Endothelial cell of umbilical vein (primary cell): ENCODE measurements at regions not wholly inside any gene's neighbourhood (a gene's known extent, or its start where the extent isn't known, plus 50 kb on each side); places are given as distances from the start of the nearest gene placed in this dataset.

Source experiments
- BruUV-seq: library from RNA; stranded (reverse); fragments of 400-500 nt; replicated peaks from 2 replicates; lab custom pipeline; 2021; lab: Mats Ljungman, UMichigan
- CTCF ChIA-PET: fragments of 300-600, 350-600 bp; sonication (Branson Sonifier 250); formaldehyde crosslinking; loops from one replicate; lab custom pipeline; 2021; ENCODE audit warnings: antibody characterized with exemption, inconsistent platforms; lab: Charles Lee
- POLR2A ChIA-PET: fragments of 300-600, 350-600 bp; sonication (Branson Sonifier 250); formaldehyde crosslinking; loops from one replicate; lab custom pipeline; 2021; ENCODE audit warnings: antibody characterized with exemption, inconsistent platforms; lab: Charles Lee
- DNase-seq: peaks from one replicate; pipeline ENCODE4 v3.0.0-alpha.2; 2011; ENCODE audit warnings: low read depth, low spot score
- FAIRE-seq: peaks from 2 replicates; lab custom pipeline; 2011; peaks lifted over from hg19 to GRCh38; lab: Jason Lieb, UNC
- H2AFZ ChIP-seq: 2 replicates; pipeline ENCODE4 v1.6.0; 2012; ENCODE audit warnings: low read depth, low read length, control low read depth, inconsistent platforms
- H3K27ac ChIP-seq: 2 replicates; pipeline ENCODE4 v1.5.1; 2011; ENCODE audit warnings: low read depth, mild to moderate bottlenecking, control low read depth, low read length, moderate library complexity; ENCODE audit not compliant: insufficient read depth
- H3K27me3 ChIP-seq, 2 experiments: 2 replicates each; pipeline versions ENCODE4 v1.6.0 to v1.6.1; 2011; ENCODE audit warnings: low read length in 2 of 2, mixed read lengths in 1 of 2; ENCODE audit not compliant: control insufficient read depth in 2 of 2, insufficient read depth in 2 of 2
- H3K36me3 ChIP-seq, 2 experiments: 2 replicates in 1 of 2; 3 replicates in 1 of 2; pipeline ENCODE4 v1.5.1; 2011; ENCODE audit warnings: low read length in 2 of 2, mild to moderate bottlenecking in 1 of 2, moderate library complexity in 1 of 2; ENCODE audit not compliant: control insufficient read depth in 2 of 2, insufficient read depth in 2 of 2; ENCODE audit errors: extremely low read depth in 1 of 2
- H3K4me1 ChIP-seq: 3 replicates; pipeline ENCODE4 v1.5.1; 2011; ENCODE audit warnings: mild to moderate bottlenecking, low read length; ENCODE audit not compliant: control insufficient read depth, insufficient read depth; ENCODE audit errors: extremely low read depth
- H3K4me2 ChIP-seq: 2 replicates; pipeline ENCODE4 v1.6.1; 2011; ENCODE audit warnings: low read length, control low read depth, mixed read lengths; ENCODE audit not compliant: insufficient read depth
- H3K4me3 ChIP-seq, 3 experiments: fragments of 200-600 bp in 1 of 3; sonication (generic), shearing (Covaris generic) in 1 of 3; replicated peaks in 1 of 3; 2 replicates each; pipeline ENCODE4 v1.5.1; 2011 to 2016; ENCODE audit warnings: control low read depth in 3 of 3, low read length in 3 of 3, mild to moderate bottlenecking in 2 of 3, inconsistent platforms in 1 of 3, low read depth in 1 of 3, moderate library complexity in 1 of 3; ENCODE audit not compliant: insufficient read depth in 1 of 3
- H3K79me2 ChIP-seq: 2 replicates; pipeline ENCODE4 v1.6.0; 2012; ENCODE audit warnings: low read length, inconsistent platforms; ENCODE audit not compliant: control insufficient read depth, insufficient read depth
- H3K9ac ChIP-seq: replicated peaks from 2 replicates; pipeline ENCODE3; 2011; ENCODE audit warnings: low read length, control low read depth; ENCODE audit not compliant: insufficient read depth; ENCODE audit errors: extremely low read depth
- H3K9me1 ChIP-seq: replicated peaks from 3 replicates; pipeline ENCODE4 v1.6.0; 2011; ENCODE audit warnings: mild to moderate bottlenecking, low read length; ENCODE audit not compliant: control insufficient read depth, insufficient read depth; ENCODE audit errors: extremely low read depth
- H3K9me3 ChIP-seq: replicated peaks from 2 replicates; pipeline ENCODE4 v1.5.1; 2012; ENCODE audit warnings: low read length, inconsistent platforms; ENCODE audit not compliant: control insufficient read depth, insufficient read depth
- H4K20me1 ChIP-seq: replicated peaks from 2 replicates; pipeline ENCODE3; 2011; ENCODE audit warnings: mild to moderate bottlenecking, low read length; ENCODE audit not compliant: control insufficient read depth, insufficient read depth; ENCODE audit errors: extremely low read depth
- EZH2 ChIP-seq: IDR thresholded peaks from 2 replicates; pipeline ENCODE4 v1.6.1; 2012; ENCODE audit warnings: borderline replicate concordance, low read depth, mild to moderate bottlenecking, moderate library complexity, low read length, inconsistent platforms; ENCODE audit not compliant: severe bottlenecking
- FOS ChIP-seq: IDR thresholded peaks from 2 replicates; pipeline ENCODE4 v1.6.1; 2011; ENCODE audit warnings: mild to moderate bottlenecking, low read length, moderate library complexity, borderline replicate concordance; ENCODE audit not compliant: insufficient read depth
- GATA2 ChIP-seq: IDR thresholded peaks from 2 replicates; pipeline ENCODE4 v1.7.0; 2011; ENCODE audit warnings: low read depth, mild to moderate bottlenecking, moderate library complexity, mixed read lengths, low read length; ENCODE audit not compliant: insufficient read length, insufficient read depth
- JUN ChIP-seq: IDR thresholded peaks from 2 replicates; pipeline ENCODE4 v1.6.1; 2011; ENCODE audit warnings: borderline replicate concordance, low read depth; ENCODE audit not compliant: insufficient read length, insufficient read depth
- MAX ChIP-seq: IDR thresholded peaks from 2 replicates; pipeline ENCODE4 v1.6.1; 2011; ENCODE audit not compliant: insufficient read depth, insufficient read length
- MYC ChIP-seq: IDR thresholded peaks from one replicate; pipeline ENCODE4 v1.6.1; 2011; ENCODE audit warnings: mild to moderate bottlenecking, low read depth, low read length
- POLR2A ChIP-seq: IDR thresholded peaks from 2 replicates; pipeline ENCODE4 v1.6.1; 2012; ENCODE audit warnings: low read depth, mild to moderate bottlenecking, control low read depth, low read length
- POLR2AphosphoS5 ChIP-seq: IDR thresholded peaks from 2 replicates; pipeline ENCODE4 v1.6.1; 2012; ENCODE audit warnings: low read depth, mild to moderate bottlenecking, control low read depth, low read length, moderate library complexity; ENCODE audit not compliant: insufficient read depth
- dilution Hi-C: fragments of 300-500 bp; cut with MboI; formaldehyde crosslinking; loops from one replicate; pipeline ENCODE4 v1.15.0; 2019; ENCODE audit warnings: low sequenced_read_pairs; ENCODE audit not compliant: extremely low pct_ligation_motif_present
- intact Hi-C: fragments of 100-400 bp; cut with micrococcal nuclease; formaldehyde crosslinking; loops from one replicate; pipeline ENCODE4 v1.10.0; 2022
- TF ChIP-seq, protein P1 (sequence below), 2 donors: IDR thresholded peaks; 1 replicate in 1 of 2; 2 replicates in 1 of 2; pipeline ENCODE4 v1.5.1; 2011; ENCODE audit warnings: low read length in 2 of 2, mild to moderate bottlenecking in 2 of 2, moderate library complexity in 2 of 2, control low read depth in 1 of 2, inconsistent platforms in 1 of 2, low read depth in 1 of 2; ENCODE audit not compliant: insufficient read depth in 1 of 2; ENCODE audit errors: extremely low read depth in 1 of 2

DNA sequence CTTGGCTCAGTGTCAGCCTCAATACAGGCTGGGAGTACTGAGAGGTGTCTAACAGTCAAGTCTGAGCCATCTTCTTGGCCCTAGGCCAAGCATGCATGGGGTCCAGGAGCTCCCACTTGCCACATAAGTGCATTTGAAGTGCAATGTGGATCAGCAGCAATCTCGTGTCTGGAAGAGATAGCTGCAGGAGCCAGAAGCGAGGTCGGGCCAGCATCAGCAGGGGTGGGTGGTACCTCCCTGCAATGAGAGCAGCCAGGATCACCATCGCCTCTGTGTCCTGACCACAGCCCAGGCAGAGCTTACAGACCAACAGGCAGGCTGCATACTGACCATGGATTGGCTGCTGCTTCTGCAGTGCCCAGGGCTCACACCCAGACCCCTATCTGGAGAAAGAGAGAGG is 83.0 kb upstream of the CXCL12 start:
- Histone ChIP-seq H2AFZ (no peak overlapping the region), H3K36me3 (no peaks in the 10 kb centered on the region), H3K27ac (no peak overlapping the region), H3K9me3 (no peaks in the 10 kb centered on the region), H4K20me1 (no peaks in the 10 kb centered on the region), H3K4me1 (no peaks in the 10 kb centered on the region), H3K9me1 (no peaks in the 10 kb centered on the region), H3K9ac (no peak overlapping the region), H3K4me2 (no peak overlapping the region), H3K27me3 (no peaks in the 10 kb centered on the region), H3K4me3 (no peak overlapping the region), H3K79me2 (no peaks in the 10 kb centered on the region)
- intact Hi-C loops (no loop called here), dilution Hi-C loops (no loop called here)
- POLR2A ChIA-PET: no interaction called here
- CTCF ChIA-PET: no interaction called here
- no peak for TF ChIP-seq POLR2AphosphoS5
- TF ChIP-seq JUN: no peak
- no peak for TF ChIP-seq FOS
- TF ChIP-seq, protein P1, sequence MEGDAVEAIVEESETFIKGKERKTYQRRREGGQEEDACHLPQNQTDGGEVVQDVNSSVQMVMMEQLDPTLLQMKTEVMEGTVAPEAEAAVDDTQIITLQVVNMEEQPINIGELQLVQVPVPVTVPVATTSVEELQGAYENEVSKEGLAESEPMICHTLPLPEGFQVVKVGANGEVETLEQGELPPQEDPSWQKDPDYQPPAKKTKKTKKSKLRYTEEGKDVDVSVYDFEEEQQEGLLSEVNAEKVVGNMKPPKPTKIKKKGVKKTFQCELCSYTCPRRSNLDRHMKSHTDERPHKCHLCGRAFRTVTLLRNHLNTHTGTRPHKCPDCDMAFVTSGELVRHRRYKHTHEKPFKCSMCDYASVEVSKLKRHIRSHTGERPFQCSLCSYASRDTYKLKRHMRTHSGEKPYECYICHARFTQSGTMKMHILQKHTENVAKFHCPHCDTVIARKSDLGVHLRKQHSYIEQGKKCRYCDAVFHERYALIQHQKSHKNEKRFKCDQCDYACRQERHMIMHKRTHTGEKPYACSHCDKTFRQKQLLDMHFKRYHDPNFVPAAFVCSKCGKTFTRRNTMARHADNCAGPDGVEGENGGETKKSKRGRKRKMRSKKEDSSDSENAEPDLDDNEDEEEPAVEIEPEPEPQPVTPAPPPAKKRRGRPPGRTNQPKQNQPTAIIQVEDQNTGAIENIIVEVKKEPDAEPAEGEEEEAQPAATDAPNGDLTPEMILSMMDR (IDR thresholded peaks at IDR 0.05; ENCODE audit: extremely low read depth in 1 of 2, insufficient read depth in 1 of 2, low read depth in 1 of 2, low read length in 2 of 2): no peak
- no peak for TF ChIP-seq MYC
- no peak for TF ChIP-seq GATA2
- TF ChIP-seq EZH2: no peak
- TF ChIP-seq POLR2A: no peak
- TF ChIP-seq MAX: no peak
- no TSS peak for BruUV-seq
- FAIRE-seq: no peak
- DNase-seq: no peak
